Mammary epithelial cell (primary cell): ENCODE measurements at regions not wholly inside any gene's neighbourhood (a gene's known extent, or its start where the extent isn't known, plus 50 kb on each side); places are given as distances from the start of the nearest gene placed in this dataset.

ENCODE experiments used
- EZH2 ChIP-seq: IDR thresholded peaks from 2 replicates; pipeline ENCODE4 v1.6.1; 2012; ENCODE audit warnings: low read length, inconsistent platforms, borderline replicate concordance
- TF ChIP-seq, protein P1 (sequence below), 2 donors: IDR thresholded peaks in 1 of 2; conservative IDR thresholded peaks in 1 of 2; 2 replicates each; pipeline ENCODE4 v1.5.1; 2011 to 2012; ENCODE audit warnings: inconsistent platforms in 2 of 2, low read length in 2 of 2, mild to moderate bottlenecking in 2 of 2, control low read depth in 1 of 2, low read depth in 1 of 2; ENCODE audit not compliant: insufficient read depth in 1 of 2; ENCODE audit errors: extremely low read depth in 1 of 2

- TF ChIP-seq, protein P1, sequence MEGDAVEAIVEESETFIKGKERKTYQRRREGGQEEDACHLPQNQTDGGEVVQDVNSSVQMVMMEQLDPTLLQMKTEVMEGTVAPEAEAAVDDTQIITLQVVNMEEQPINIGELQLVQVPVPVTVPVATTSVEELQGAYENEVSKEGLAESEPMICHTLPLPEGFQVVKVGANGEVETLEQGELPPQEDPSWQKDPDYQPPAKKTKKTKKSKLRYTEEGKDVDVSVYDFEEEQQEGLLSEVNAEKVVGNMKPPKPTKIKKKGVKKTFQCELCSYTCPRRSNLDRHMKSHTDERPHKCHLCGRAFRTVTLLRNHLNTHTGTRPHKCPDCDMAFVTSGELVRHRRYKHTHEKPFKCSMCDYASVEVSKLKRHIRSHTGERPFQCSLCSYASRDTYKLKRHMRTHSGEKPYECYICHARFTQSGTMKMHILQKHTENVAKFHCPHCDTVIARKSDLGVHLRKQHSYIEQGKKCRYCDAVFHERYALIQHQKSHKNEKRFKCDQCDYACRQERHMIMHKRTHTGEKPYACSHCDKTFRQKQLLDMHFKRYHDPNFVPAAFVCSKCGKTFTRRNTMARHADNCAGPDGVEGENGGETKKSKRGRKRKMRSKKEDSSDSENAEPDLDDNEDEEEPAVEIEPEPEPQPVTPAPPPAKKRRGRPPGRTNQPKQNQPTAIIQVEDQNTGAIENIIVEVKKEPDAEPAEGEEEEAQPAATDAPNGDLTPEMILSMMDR (conservative IDR thresholded peaks at IDR 0.05 in 1 of 2, IDR thresholded peaks at IDR 0.05 in 1 of 2; ENCODE audit: extremely low read depth in 1 of 2, insufficient read depth in 1 of 2, low read depth in 1 of 2, low read length in 2 of 2): no peak
- no peak for TF ChIP-seq EZH2
These were observed 308.7 kb downstream of the CD83 start for GRCh38 chr6:14426281-14426680.
